GM19438 (cell line): ENCODE measurements at regions not wholly inside any gene's neighbourhood (a gene's known extent, or its start where the extent isn't known, plus 50 kb on each side); places are given as distances from the start of the nearest gene placed in this dataset.
"Not testable (repeated sequence)": the region's sequence is repeated elsewhere in the genome, so short reads cannot be mapped to it uniquely, and the experiment has no call there.

Experiments used
- ATAC-seq: cut with Tn5 transposase; IDR thresholded peaks from one replicate; pipeline ENCODE4 v1.9.1; 2021; ENCODE audit warnings: low read depth; ENCODE audit not compliant: unreplicated experiment

GRCh38 chr5:42066131-42066530 is 141.1 kb downstream of the FBXO4 start:
- no peak for ATAC-seq

GRCh38 chr5:42074353-42074752 is 149.3 kb downstream of the FBXO4 start:
- no peak for ATAC-seq

GRCh38 chr5:42089705-42090104 is 164.6 kb downstream of the FBXO4 start:
- ATAC-seq = no peak

GRCh38 chr5:42090162-42090561 is 165.1 kb downstream of the FBXO4 start:
- ATAC-seq = no peak

- not testable (repeated sequence) for ATAC-seq
Measured at GRCh38 chr5:42099846-42100245, 174.8 kb downstream of the FBXO4 start.

GRCh38 chr5:42108468-42108867 is 183.4 kb downstream of the FBXO4 start:
- ATAC-seq = no peak

GRCh38 chr5:42109006-42109572 is 184.0 kb downstream of the FBXO4 start:
- ATAC-seq = no peak

- not testable (repeated sequence) for ATAC-seq
Measured at GRCh38 chr5:42115721-42116120, 190.6 kb downstream of the FBXO4 start.

- ATAC-seq = no peak
Measured at GRCh38 chr5:42120070-42120469, 195.0 kb downstream of the FBXO4 start.

- no peak for ATAC-seq
Measured at GRCh38 chr5:42121401-42121800, 196.3 kb downstream of the FBXO4 start.

GRCh38 chr5:42131081-42131480 is 206.0 kb downstream of the FBXO4 start:
- ATAC-seq = no peak

- no peak for ATAC-seq
Measured at GRCh38 chr5:42143361-42143760, 218.3 kb downstream of the FBXO4 start.

- no peak for ATAC-seq
Measured at GRCh38 chr5:42148813-42149212, 223.7 kb downstream of the FBXO4 start.

GRCh38 chr5:42157215-42157614 is 232.1 kb downstream of the FBXO4 start:
- no peak for ATAC-seq

- no peak for ATAC-seq
Measured at GRCh38 chr5:42163083-42163482, 238.0 kb downstream of the FBXO4 start.

- ATAC-seq = no peak
Measured at GRCh38 chr5:42168091-42168670, 243.1 kb downstream of the FBXO4 start.

- not testable (repeated sequence) for ATAC-seq
Measured at GRCh38 chr5:42176118-42176517, 247.1 kb upstream of the GHR start.

- not testable (repeated sequence) for ATAC-seq
Measured at GRCh38 chr5:42179843-42180242, 243.4 kb upstream of the GHR start.

GRCh38 chr5:42216904-42217303 is 206.3 kb upstream of the GHR start:
- no peak for ATAC-seq

GRCh38 chr5:42217791-42218190 is 205.4 kb upstream of the GHR start:
- ATAC-seq = no peak

GRCh38 chr5:42225009-42225408 is 198.2 kb upstream of the GHR start:
- no peak for ATAC-seq

GRCh38 chr5:42228279-42228678 is 195.0 kb upstream of the GHR start:
- ATAC-seq = no peak

- ATAC-seq = no peak
Measured at GRCh38 chr5:42230839-42231238, 192.4 kb upstream of the GHR start.
